Nephron (organoid): ENCODE measurements at regions not wholly inside any gene's neighbourhood (a gene's known extent, or its start where the extent isn't known, plus 50 kb on each side); places are given as distances from the start of the nearest gene placed in this dataset.

ENCODE experiments used
- H3K27ac Mint-ChIP-seq, 3 experiments: 2 replicates each; pipeline ENCODE4 v1.8.0; 2020; ENCODE audit warnings: mixed read lengths in 3 of 3, mild to moderate bottlenecking in 2 of 3, moderate library complexity in 1 of 3
- H3K27me3 Mint-ChIP-seq: 2 replicates; pipeline ENCODE4 v1.8.0; 2021; ENCODE audit warnings: low read depth, mild to moderate bottlenecking, moderate library complexity, mixed read lengths
- H3K36me3 Mint-ChIP-seq: 2 replicates; pipeline ENCODE4 v1.8.0; 2020; ENCODE audit warnings: low read depth, mixed read lengths
- H3K4me1 Mint-ChIP-seq: 2 replicates; pipeline ENCODE4 v1.8.0; 2020; ENCODE audit warnings: mixed read lengths
- H3K4me3 Mint-ChIP-seq, 3 experiments: 2 replicates each; pipeline ENCODE4 v1.8.0; 2020; ENCODE audit warnings: mild to moderate bottlenecking in 3 of 3, mixed read lengths in 3 of 3, moderate library complexity in 2 of 3
- H3K9me3 Mint-ChIP-seq: 2 replicates; pipeline ENCODE4 v1.8.0; 2020; ENCODE audit warnings: mixed read lengths
- TF ChIP-seq, protein P1 (sequence below), 3 experiments: fragments of 200-600 bp; sonication (generic); IDR thresholded peaks; one replicate each; pipeline ENCODE4 v1.5.0; 2021; ENCODE audit warnings: antibody characterized with exemption in 3 of 3; ENCODE audit not compliant: unreplicated experiment in 3 of 3

GRCh38 chr2:216918088-216918680 is 58.3 kb upstream of the TNP1 start:
- H3K9me3 Mint-ChIP-seq: no peaks in the 10 kb centered on the region
- TF ChIP-seq, protein P1, sequence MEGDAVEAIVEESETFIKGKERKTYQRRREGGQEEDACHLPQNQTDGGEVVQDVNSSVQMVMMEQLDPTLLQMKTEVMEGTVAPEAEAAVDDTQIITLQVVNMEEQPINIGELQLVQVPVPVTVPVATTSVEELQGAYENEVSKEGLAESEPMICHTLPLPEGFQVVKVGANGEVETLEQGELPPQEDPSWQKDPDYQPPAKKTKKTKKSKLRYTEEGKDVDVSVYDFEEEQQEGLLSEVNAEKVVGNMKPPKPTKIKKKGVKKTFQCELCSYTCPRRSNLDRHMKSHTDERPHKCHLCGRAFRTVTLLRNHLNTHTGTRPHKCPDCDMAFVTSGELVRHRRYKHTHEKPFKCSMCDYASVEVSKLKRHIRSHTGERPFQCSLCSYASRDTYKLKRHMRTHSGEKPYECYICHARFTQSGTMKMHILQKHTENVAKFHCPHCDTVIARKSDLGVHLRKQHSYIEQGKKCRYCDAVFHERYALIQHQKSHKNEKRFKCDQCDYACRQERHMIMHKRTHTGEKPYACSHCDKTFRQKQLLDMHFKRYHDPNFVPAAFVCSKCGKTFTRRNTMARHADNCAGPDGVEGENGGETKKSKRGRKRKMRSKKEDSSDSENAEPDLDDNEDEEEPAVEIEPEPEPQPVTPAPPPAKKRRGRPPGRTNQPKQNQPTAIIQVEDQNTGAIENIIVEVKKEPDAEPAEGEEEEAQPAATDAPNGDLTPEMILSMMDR (IDR thresholded peaks at IDR 0.05; ENCODE audit: unreplicated experiment in 3 of 3): no peak
- H3K4me1 Mint-ChIP-seq: peaks cover 49% of the 10 kb centered on the region
- peak overlapping the region in 1 of 3 experiments; percentile 15 for H3K4me3 Mint-ChIP-seq
- H3K27ac Mint-ChIP-seq: peak overlapping the region in 2 of 3 experiments; percentile 50 to 84
- no peaks in the 10 kb centered on the region for H3K27me3 Mint-ChIP-seq
- no peaks in the 10 kb centered on the region for H3K36me3 Mint-ChIP-seq

- H3K36me3 Mint-ChIP-seq: no peaks in the 10 kb centered on the region
- H3K9me3 Mint-ChIP-seq: no peaks in the 10 kb centered on the region
- peaks cover 45% of the 10 kb centered on the region for H3K4me1 Mint-ChIP-seq
- no peak overlapping the region for H3K4me3 Mint-ChIP-seq
- TF ChIP-seq, protein P1 (IDR thresholded peaks at IDR 0.05; ENCODE audit: unreplicated experiment in 3 of 3): no peak
- no peaks in the 10 kb centered on the region for H3K27me3 Mint-ChIP-seq
- peak overlapping the region in 2 of 3 experiments; percentile 6 to 84 for H3K27ac Mint-ChIP-seq
Measured at GRCh38 chr2:216916956-216917650, 57.2 kb upstream of the TNP1 start.

DNA sequence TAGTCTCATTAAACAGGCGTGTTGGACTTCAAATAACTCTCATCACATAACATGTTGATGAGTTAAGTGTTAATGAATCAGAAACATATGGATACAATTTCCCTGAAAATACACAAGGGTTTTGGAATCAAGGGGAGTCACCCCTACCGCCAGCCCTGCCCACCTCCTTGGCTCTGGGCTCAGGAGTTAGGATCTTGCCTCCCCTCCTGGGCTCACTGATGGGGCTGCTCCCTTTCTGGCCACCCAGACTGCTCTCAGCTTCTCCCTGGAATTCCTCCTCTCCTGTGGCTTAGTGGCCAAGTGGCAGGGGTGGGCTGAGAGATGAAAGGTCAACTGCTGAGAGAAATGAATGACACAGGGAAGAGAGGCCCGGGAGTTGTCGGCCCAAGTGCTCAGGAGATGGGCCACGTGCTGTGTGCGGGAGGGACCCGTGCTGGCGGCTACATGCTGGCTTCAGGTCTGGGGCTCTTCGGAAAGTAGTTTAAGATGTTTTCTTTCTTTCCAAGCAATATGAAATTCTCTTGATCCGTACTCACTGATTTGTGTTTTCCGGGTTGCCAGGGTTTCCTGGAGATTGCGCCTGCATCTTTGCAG is 55.8 kb upstream of the TNP1 start:
- Mint-ChIP-seq H3K4me1 (peaks cover 38% of the 10 kb centered on the region), H3K27ac (peak overlapping the region in 2 of 3 experiments; percentile 73 to 84), H3K9me3 (no peaks in the 10 kb centered on the region), H3K4me3 (no peak overlapping the region), H3K27me3 (no peaks in the 10 kb centered on the region), H3K36me3 (no peaks in the 10 kb centered on the region)
- TF ChIP-seq, protein P1 (IDR thresholded peaks at IDR 0.05; ENCODE audit: unreplicated experiment in 3 of 3): no peak

DNA sequence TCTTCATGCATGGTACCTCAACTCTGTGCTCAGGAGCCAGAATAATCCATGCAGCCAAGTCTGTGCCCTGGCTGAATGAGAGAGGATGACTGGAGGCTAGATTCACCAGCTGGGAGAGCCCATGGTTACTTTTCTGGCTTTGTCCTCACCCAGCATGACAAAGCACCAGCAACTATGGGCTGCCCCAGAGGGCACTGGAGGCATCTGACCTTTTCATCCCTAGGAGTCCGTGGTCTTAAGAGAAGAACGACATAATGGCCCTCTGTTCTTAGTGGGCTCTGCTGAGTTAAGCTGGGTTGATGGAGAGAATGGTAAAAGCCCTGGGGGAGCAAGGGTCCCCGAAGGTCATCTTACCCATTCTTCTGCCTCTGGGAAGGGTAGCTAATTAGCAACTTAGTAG is 54.6 kb upstream of the TNP1 start:
- Mint-ChIP-seq H3K4me3 (no peak overlapping the region), H3K36me3 (no peaks in the 10 kb centered on the region), H3K4me1 (peaks cover 39% of the 10 kb centered on the region)

DNA sequence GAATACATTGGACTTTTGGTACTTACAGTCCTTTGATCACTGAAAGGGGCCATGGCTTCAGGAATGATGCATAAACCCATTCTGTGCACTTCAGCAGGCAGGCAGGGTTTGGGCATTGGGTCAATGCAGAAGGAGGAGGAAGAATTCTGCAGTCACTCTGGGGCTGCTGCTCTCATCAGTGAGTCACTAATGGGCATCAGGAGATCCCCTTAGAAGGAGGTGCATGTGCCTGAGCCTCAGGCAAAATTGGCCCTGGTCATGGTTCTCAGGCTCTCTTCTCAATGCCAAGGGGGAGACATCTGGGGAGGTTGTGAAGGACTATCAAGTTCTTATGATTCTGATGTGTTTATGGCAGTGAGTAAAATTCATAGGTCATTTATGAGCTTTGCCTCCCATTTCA is 52.0 kb upstream of the TNP1 start:
- no peak overlapping the region for H3K27ac Mint-ChIP-seq
- H3K27me3 Mint-ChIP-seq: no peaks in the 10 kb centered on the region
- TF ChIP-seq, protein P1 (IDR thresholded peaks at IDR 0.05; ENCODE audit: unreplicated experiment in 3 of 3): no peak
- H3K4me3 Mint-ChIP-seq: no peak overlapping the region
- H3K36me3 Mint-ChIP-seq: no peaks in the 10 kb centered on the region
- H3K4me1 Mint-ChIP-seq: peaks cover 23% of the 10 kb centered on the region
- no peaks in the 10 kb centered on the region for H3K9me3 Mint-ChIP-seq

More for the DNA sequence above, 54.6 kb upstream of the TNP1 start:
- peak overlapping the region in 1 of 3 experiments; percentile 84 for H3K27ac Mint-ChIP-seq
- no peaks in the 10 kb centered on the region for H3K9me3 Mint-ChIP-seq
- TF ChIP-seq, protein P1 (IDR thresholded peaks at IDR 0.05; ENCODE audit: unreplicated experiment in 3 of 3): no peak
- no peaks in the 10 kb centered on the region for H3K27me3 Mint-ChIP-seq
